A549 (cell line): ENCODE measurements at regions not wholly inside any gene's neighbourhood (a gene's known extent, or its start where the extent isn't known, plus 50 kb on each side); places are given as distances from the start of the nearest gene placed in this dataset.

ENCODE experiments used
- ATAC-seq, 2 experiments: fragments of 200-7000 bp in 1 of 2; fragments of >200 bp in 1 of 2; cut with Nextera tagmentation in 1 of 2; cut with Tn5 transposase in 1 of 2; 3 replicates each; pipeline versions ENCODE4 v1.8.0 to v1.9.1; 2018 to 2020; ENCODE audit warnings: mild to moderate bottlenecking in 1 of 2, moderate library complexity in 1 of 2
- CTCF ChIA-PET: fragments of 300-600 bp; sonication (Branson Sonifier 250); formaldehyde crosslinking; extraction: SDS; loops from one replicate; lab custom pipeline; 2021; ENCODE audit warnings: antibody characterized with exemption, inconsistent platforms; lab: Yijun Ruan, JAX
- POLR2A ChIA-PET: fragments of 350-600 bp; formaldehyde crosslinking; extraction: SDS; loops from one replicate; lab custom pipeline; 2021; ENCODE audit warnings: antibody characterized with exemption, inconsistent platforms; lab: Yijun Ruan, JAX
- DNase-seq, 2 experiments: peaks; one replicate each; pipeline versions ENCODE4 v3.0.0 to v3.0.0-alpha.2; 2011 to 2016; ENCODE audit warnings: low read depth in 1 of 2, low spot score in 1 of 2
- FAIRE-seq: peaks from 2 replicates; lab custom pipeline; 2011; peaks lifted over from hg19 to GRCh38; lab: Jason Lieb, UNC
- H3K27ac ChIP-seq, 2 experiments: fragments of >200 bp; sonication (Bioruptor Twin); formaldehyde crosslinking; 3 replicates each; pipeline ENCODE4 v1.5.1; 2016 to 2017
- H3K4me1 ChIP-seq: fragments of >200 bp; sonication (Bioruptor Twin); formaldehyde crosslinking; 3 replicates; pipeline ENCODE4 v1.6.1; 2016
- H3K4me2 ChIP-seq: fragments of >200 bp; sonication (Bioruptor Twin); formaldehyde crosslinking; 3 replicates; pipeline ENCODE4 v1.6.1; 2016
- H3K4me3 ChIP-seq: fragments of >200 bp; sonication (Bioruptor Twin); formaldehyde crosslinking; 3 replicates; pipeline ENCODE4 v1.5.1; 2016
- H3K9me3 ChIP-seq: fragments of >200 bp; sonication (Bioruptor Twin); formaldehyde crosslinking; 3 replicates; pipeline ENCODE4 v1.6.1; 2016
- BCL3 ChIP-seq: fragments of >200 bp; sonication (Bioruptor Twin); formaldehyde crosslinking; IDR thresholded peaks from 3 replicates; pipeline ENCODE4 v1.6.1; 2016
- CBX2 ChIP-seq: fragments of 200-600 bp; sonication (generic); IDR thresholded peaks from 2 replicates; pipeline ENCODE4 v1.6.1; 2016; ENCODE audit warnings: low read depth, mild to moderate bottlenecking, borderline replicate concordance
- CEBPB ChIP-seq, 2 experiments: fragments of >200 bp in 1 of 2; sonication (Bioruptor Twin) in 1 of 2; formaldehyde crosslinking in 1 of 2; IDR thresholded peaks; 2 replicates each; pipeline ENCODE4 v1.6.1; 2012 to 2016
- E2F6 ChIP-seq: IDR thresholded peaks from 2 replicates; pipeline ENCODE4 v1.6.1; 2012; ENCODE audit warnings: low read depth, borderline replicate concordance
- EHF ChIP-seq: fragments of 250-450 bp; sonication (Bioruptor Pico); IDR thresholded peaks from 2 replicates; pipeline ENCODE4 v1.5.0; 2020; ENCODE audit warnings: mild to moderate bottlenecking
- FOSB ChIP-seq: fragments of 250-450 bp; sonication (Bioruptor Pico); IDR thresholded peaks from 2 replicates; pipeline ENCODE4 v1.5.0; 2020; ENCODE audit warnings: mild to moderate bottlenecking, moderate library complexity
- GATA3 ChIP-seq: IDR thresholded peaks from 2 replicates; pipeline ENCODE4 v1.6.1; 2012; ENCODE audit warnings: borderline replicate concordance
- HMGXB4 ChIP-seq: fragments of 250-450 bp; sonication (Bioruptor Pico); IDR thresholded peaks from 2 replicates; pipeline ENCODE4 v1.5.0; 2021; ENCODE audit warnings: mild to moderate bottlenecking, moderate library complexity, borderline replicate concordance
- HOXA7 ChIP-seq: fragments of 250-450 bp; sonication (Bioruptor Pico); IDR thresholded peaks from 2 replicates; pipeline ENCODE4 v1.5.0; 2020; ENCODE audit warnings: mild to moderate bottlenecking, moderate library complexity
- HOXB13 ChIP-seq: fragments of 250-450 bp; sonication (Bioruptor Pico); IDR thresholded peaks from 2 replicates; pipeline ENCODE4 v1.5.0; 2020; ENCODE audit warnings: low read depth, mild to moderate bottlenecking, moderate library complexity
- JUN ChIP-seq, 2 experiments: fragments of >200 bp; sonication (Bioruptor Twin); formaldehyde crosslinking; IDR thresholded peaks; 2 replicates in 1 of 2; 3 replicates in 1 of 2; pipeline ENCODE4 v1.6.1; 2016 to 2017
- JUNB ChIP-seq: fragments of >200 bp; sonication (Bioruptor Twin); formaldehyde crosslinking; IDR thresholded peaks from 2 replicates; pipeline ENCODE4 v1.6.1; 2016
- MAX ChIP-seq: IDR thresholded peaks from 2 replicates; pipeline ENCODE4 v1.6.1; 2012
- MYC ChIP-seq: IDR thresholded peaks from 2 replicates; pipeline ENCODE4 v1.6.1; 2012; ENCODE audit warnings: mild to moderate bottlenecking, inconsistent platforms, low read length, improper control_type of control experiment, borderline replicate concordance
- NFE2L2 ChIP-seq: fragments of 150-350 bp; conservative IDR thresholded peaks from 2 replicates; pipeline ENCODE4 v1.6.1; 2014; ENCODE audit warnings: low read length
- NPAS2 ChIP-seq: fragments of 250-450 bp; sonication (Bioruptor Pico); IDR thresholded peaks from 2 replicates; pipeline ENCODE4 v1.8.0; 2022; ENCODE audit warnings: mild to moderate bottlenecking, moderate library complexity, borderline replicate concordance
- RCOR1 ChIP-seq: fragments of 150-350 bp; IDR thresholded peaks from 2 replicates; pipeline ENCODE4 v1.6.1; 2014; ENCODE audit warnings: antibody characterized with exemption, low read length, low read depth
- REST ChIP-seq: fragments of 200-600 bp; sonication (generic); IDR thresholded peaks from 2 replicates; pipeline ENCODE4 v1.6.1; 2016; ENCODE audit warnings: antibody characterized with exemption, mild to moderate bottlenecking, moderate library complexity
- RNF2 ChIP-seq: fragments of 200-600 bp; sonication (generic); IDR thresholded peaks from 2 replicates; pipeline ENCODE4 v1.6.1; 2016; ENCODE audit warnings: low read depth, mild to moderate bottlenecking, antibody characterized with exemption, moderate library complexity, borderline replicate concordance
- TP53 ChIP-seq: fragments of 250-450 bp; sonication (Bioruptor Pico); IDR thresholded peaks from 2 replicates; pipeline ENCODE4 v1.5.0; 2021; ENCODE audit warnings: mild to moderate bottlenecking, moderate library complexity
- USF2 ChIP-seq: fragments of 450-650 bp; IDR thresholded peaks from 2 replicates; pipeline ENCODE4 v1.6.1; 2014; ENCODE audit warnings: antibody characterized with exemption
- ZC3H11A ChIP-seq: fragments of 450-650 bp; IDR thresholded peaks from 2 replicates; pipeline ENCODE4 v1.6.1; 2014; ENCODE audit warnings: antibody characterized with exemption, mild to moderate bottlenecking
- ZFP36 ChIP-seq: fragments of 450-650 bp; IDR thresholded peaks from 2 replicates; pipeline ENCODE4 v1.6.1; 2014; ENCODE audit warnings: borderline replicate concordance; ENCODE audit not compliant: partially characterized antibody
- ZNF302 ChIP-seq: fragments of 250-450 bp; sonication (Bioruptor Pico); IDR thresholded peaks from 2 replicates; pipeline ENCODE4 v1.9.0; 2021; ENCODE audit warnings: inconsistent platforms, mild to moderate bottlenecking, moderate library complexity
- WGBS: methylation state at CpG from one replicate; pipeline ENCODE4 v1.1.6; 2017; ENCODE audit errors: missing lambda C conversion rate; 5-methylcytosine and 5-hydroxymethylcytosine counted together

- FAIRE-seq, result no peak
- POLR2A ChIA-PET, result no interaction called here
Observed at GRCh38 chr10:44589944-44590449, 205.1 kb upstream of the CXCL12 start.

GRCh38 chr10:44591911-44592310 lies 207.0 kb upstream of the CXCL12 start:
- TF ChIP-seq EHF (CRISPR knock-in tag) (no peak), BCL3 (no peak), NPAS2 (no peak), RCOR1 (no peak), GATA3 (no peak), ZC3H11A (no peak), HOXA7 (CRISPR knock-in tag) (no peak), JUN (IDR thresholded peaks at IDR 0.05) (no peak), MAX (no peak), NFE2L2 (no peak)
- 3% methylated on average over 1 of the region's 1 CpG for WGBS
- H3K9me3 ChIP-seq, result no peaks in the 10 kb centered on the region
- no peaks in the 10 kb centered on the region for H3K4me1 ChIP-seq
- POLR2A ChIA-PET, result no interaction called here
- no peak for ATAC-seq
- CTCF ChIA-PET, result no interaction called here
- H3K4me2 ChIP-seq, result no peak overlapping the region
- FAIRE-seq, result no peak
- no peak overlapping the region for H3K27ac ChIP-seq
- DNase-seq, result no peak
- no peak overlapping the region for H3K4me3 ChIP-seq

More at GRCh38 chr10:44589944-44590449, 205.1 kb upstream of the CXCL12 start:
- DNase-seq (no peak), ATAC-seq (no peak)
- Histone ChIP-seq H3K4me2 (no peak overlapping the region), H3K27ac (no peak overlapping the region), H3K4me1 (no peaks in the 10 kb centered on the region), H3K9me3 (no peaks in the 10 kb centered on the region), H3K4me3 (no peak overlapping the region)
- TF ChIP-seq HMGXB4 (CRISPR knock-in tag), result no peak
- no peak for TF ChIP-seq HOXB13 (CRISPR knock-in tag)
- TF ChIP-seq CBX2, result no peak
- no peak for TF ChIP-seq MYC
- TF ChIP-seq EHF (CRISPR knock-in tag), result no peak
- no peak for TF ChIP-seq USF2
- TF ChIP-seq CEBPB (IDR thresholded peaks at IDR 0.05), result no peak
- no peak for TF ChIP-seq ZFP36
- TF ChIP-seq TP53 (CRISPR knock-in tag), result no peak
- no peak for TF ChIP-seq E2F6
- no peak for TF ChIP-seq FOSB (CRISPR knock-in tag)
- TF ChIP-seq JUNB, result no peak
- TF ChIP-seq REST, result no peak
- no peak for TF ChIP-seq ZNF302 (CRISPR knock-in tag)
- TF ChIP-seq RNF2, result no peak
- no peak for TF ChIP-seq RCOR1
- CTCF ChIA-PET, result no interaction called here
- 44% methylated on average over 5 of the region's 5 CpGs for WGBS
